ENCODE measurements at regions not wholly inside any gene's neighbourhood (a gene's known extent, or its start where the extent isn't known, plus 50 kb on each side); places are given as distances from the start of the nearest gene placed in this dataset.

- Histone ChIP-seq H3K4me2 (ENCODE audit: low read length) (no peak overlapping the region), H3K9me2 (ENCODE audit: low read depth, low read length) (no peaks in the 10 kb centered on the region), H3K9me3 (ENCODE audit: low read length) (no peaks in the 10 kb centered on the region), H3K27ac (ENCODE audit: low read depth, low read length, poor library complexity, severe bottlenecking) (no peak overlapping the region), H3K9ac (ENCODE audit: low read length) (no peak overlapping the region), H3K27me3 (ENCODE audit: insufficient read depth, low read length) (no peaks in the 10 kb centered on the region), H3K79me2 (ENCODE audit: insufficient read depth, low read length) (no peaks in the 10 kb centered on the region), H2AFZ (ENCODE audit: low read length) (no peak overlapping the region), H3K4me3 (ENCODE audit: low read depth, low read length, poor library complexity, severe bottlenecking) (no peak overlapping the region), H3K36me3 (ENCODE audit: insufficient read depth, low read length) (no peaks in the 10 kb centered on the region), H3K4me1 (ENCODE audit: insufficient read depth, low read length, severe bottlenecking) (no peaks in the 10 kb centered on the region), H3F3A (ENCODE audit: insufficient read depth, low read length) (no peaks in the 10 kb centered on the region), H4K20me1 (ENCODE audit: insufficient read depth, low read length) (no peaks in the 10 kb centered on the region)
- no peak for TF ChIP-seq EZH2 (IDR thresholded peaks at IDR 0.05; ENCODE audit: borderline replicate concordance, low read length)
- no peak for TF ChIP-seq CTCF (IDR thresholded peaks at IDR 0.05; ENCODE audit: low read length)
Observed at GRCh38 chrY:19818546-19818945, 74.0 kb upstream of the KDM5D start.

GRCh38 chrY:19816920-19817319 is 72.4 kb upstream of the KDM5D start:
- H3K4me1 ChIP-seq (ENCODE audit: insufficient read depth, low read length, severe bottlenecking), result no peaks in the 10 kb centered on the region
- H3K9me2 ChIP-seq (ENCODE audit: low read depth, low read length), result no peaks in the 10 kb centered on the region
- H3F3A ChIP-seq (ENCODE audit: insufficient read depth, low read length), result no peaks in the 10 kb centered on the region
- H3K4me2 ChIP-seq (ENCODE audit: low read length), result no peak overlapping the region
- TF ChIP-seq EZH2 (IDR thresholded peaks at IDR 0.05; ENCODE audit: borderline replicate concordance, low read length) (no peak), CTCF (IDR thresholded peaks at IDR 0.05; ENCODE audit: low read length) (peak; percentile 33; the same call in 1 of the 2 replicates)
- H3K4me3 ChIP-seq (ENCODE audit: low read depth, low read length, poor library complexity, severe bottlenecking), result no peak overlapping the region
- no peaks in the 10 kb centered on the region for H3K27me3 ChIP-seq (ENCODE audit: insufficient read depth, low read length)
- H3K27ac ChIP-seq (ENCODE audit: low read depth, low read length, poor library complexity, severe bottlenecking), result no peak overlapping the region
- H2AFZ ChIP-seq (ENCODE audit: low read length), result no peak overlapping the region
- no peaks in the 10 kb centered on the region for H3K79me2 ChIP-seq (ENCODE audit: insufficient read depth, low read length)
- H3K9ac ChIP-seq (ENCODE audit: low read length), result no peak overlapping the region
- H3K36me3 ChIP-seq (ENCODE audit: insufficient read depth, low read length), result no peaks in the 10 kb centered on the region
- H4K20me1 ChIP-seq (ENCODE audit: insufficient read depth, low read length), result no peaks in the 10 kb centered on the region
- no peaks in the 10 kb centered on the region for H3K9me3 ChIP-seq (ENCODE audit: low read length)

- Histone ChIP-seq H4K20me1 (ENCODE audit: insufficient read depth, low read length) (no peaks in the 10 kb centered on the region), H3F3A (ENCODE audit: insufficient read depth, low read length) (no peaks in the 10 kb centered on the region), H3K4me2 (ENCODE audit: low read length) (no peak overlapping the region), H3K9me3 (ENCODE audit: low read length) (no peaks in the 10 kb centered on the region), H2AFZ (ENCODE audit: low read length) (no peak overlapping the region), H3K4me1 (ENCODE audit: insufficient read depth, low read length, severe bottlenecking) (no peaks in the 10 kb centered on the region), H3K9ac (ENCODE audit: low read length) (no peak overlapping the region), H3K9me2 (ENCODE audit: low read depth, low read length) (no peaks in the 10 kb centered on the region), H3K4me3 (ENCODE audit: low read depth, low read length, poor library complexity, severe bottlenecking) (no peak overlapping the region), H3K27me3 (ENCODE audit: insufficient read depth, low read length) (no peaks in the 10 kb centered on the region), H3K79me2 (ENCODE audit: insufficient read depth, low read length) (no peaks in the 10 kb centered on the region), H3K27ac (ENCODE audit: low read depth, low read length, poor library complexity, severe bottlenecking) (no peak overlapping the region), H3K36me3 (ENCODE audit: insufficient read depth, low read length) (no peaks in the 10 kb centered on the region)
- no peak for TF ChIP-seq EZH2 (IDR thresholded peaks at IDR 0.05; ENCODE audit: borderline replicate concordance, low read length)
- TF ChIP-seq CTCF (IDR thresholded peaks at IDR 0.05; ENCODE audit: low read length), result no peak
Observed at GRCh38 chrY:19816053-19816823, 71.7 kb upstream of the KDM5D start.

Data from OCI-LY1 (cell line).